LNCAP (cell line): ENCODE measurements at regions not wholly inside any gene's neighbourhood (a gene's known extent, or its start where the extent isn't known, plus 50 kb on each side); places are given as distances from the start of the nearest gene placed in this dataset.

Experiments used
- TF ChIP-seq, protein P1 (sequence below): fragments of 450-650 bp; IDR thresholded peaks from 2 replicates; pipeline ENCODE4 v1.5.1; 2017; ENCODE audit warnings: mild to moderate bottlenecking

DNA sequence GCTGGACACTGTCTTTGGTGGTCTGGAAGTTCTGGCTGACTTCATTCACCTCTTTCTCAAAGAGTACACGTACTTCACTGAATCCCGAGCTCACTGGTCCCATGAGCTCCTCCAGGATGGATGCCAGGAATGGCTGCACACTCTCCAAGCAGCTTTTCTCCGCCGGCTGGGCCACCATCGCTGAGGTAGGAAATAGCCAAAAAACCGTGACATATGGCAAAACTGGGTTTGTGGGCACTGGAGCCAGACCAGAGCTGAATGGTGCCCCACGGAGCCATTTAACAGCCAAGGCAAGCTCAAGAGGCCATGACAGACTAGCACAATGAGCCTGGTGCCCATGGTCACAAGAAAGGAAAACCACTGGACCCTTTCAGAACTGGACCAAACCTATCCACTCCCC is 64.0 kb upstream of the EDEM3 start:
- TF ChIP-seq, protein P1, sequence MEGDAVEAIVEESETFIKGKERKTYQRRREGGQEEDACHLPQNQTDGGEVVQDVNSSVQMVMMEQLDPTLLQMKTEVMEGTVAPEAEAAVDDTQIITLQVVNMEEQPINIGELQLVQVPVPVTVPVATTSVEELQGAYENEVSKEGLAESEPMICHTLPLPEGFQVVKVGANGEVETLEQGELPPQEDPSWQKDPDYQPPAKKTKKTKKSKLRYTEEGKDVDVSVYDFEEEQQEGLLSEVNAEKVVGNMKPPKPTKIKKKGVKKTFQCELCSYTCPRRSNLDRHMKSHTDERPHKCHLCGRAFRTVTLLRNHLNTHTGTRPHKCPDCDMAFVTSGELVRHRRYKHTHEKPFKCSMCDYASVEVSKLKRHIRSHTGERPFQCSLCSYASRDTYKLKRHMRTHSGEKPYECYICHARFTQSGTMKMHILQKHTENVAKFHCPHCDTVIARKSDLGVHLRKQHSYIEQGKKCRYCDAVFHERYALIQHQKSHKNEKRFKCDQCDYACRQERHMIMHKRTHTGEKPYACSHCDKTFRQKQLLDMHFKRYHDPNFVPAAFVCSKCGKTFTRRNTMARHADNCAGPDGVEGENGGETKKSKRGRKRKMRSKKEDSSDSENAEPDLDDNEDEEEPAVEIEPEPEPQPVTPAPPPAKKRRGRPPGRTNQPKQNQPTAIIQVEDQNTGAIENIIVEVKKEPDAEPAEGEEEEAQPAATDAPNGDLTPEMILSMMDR = no peak

GRCh38 chr1:184813528-184814089 is 59.0 kb upstream of the EDEM3 start:
- TF ChIP-seq, protein P1 = no peak

GRCh38 chr1:184811439-184812111 is 56.9 kb upstream of the EDEM3 start:
- TF ChIP-seq, protein P1 = no peak

- TF ChIP-seq, protein P1 = no peak
These were observed 56.2 kb upstream of the EDEM3 start for GRCh38 chr1:184810735-184811343.

- TF ChIP-seq, protein P1 = no peak
These were observed 51.7 kb upstream of the EDEM3 start for GRCh38 chr1:184806296-184806721.

DNA sequence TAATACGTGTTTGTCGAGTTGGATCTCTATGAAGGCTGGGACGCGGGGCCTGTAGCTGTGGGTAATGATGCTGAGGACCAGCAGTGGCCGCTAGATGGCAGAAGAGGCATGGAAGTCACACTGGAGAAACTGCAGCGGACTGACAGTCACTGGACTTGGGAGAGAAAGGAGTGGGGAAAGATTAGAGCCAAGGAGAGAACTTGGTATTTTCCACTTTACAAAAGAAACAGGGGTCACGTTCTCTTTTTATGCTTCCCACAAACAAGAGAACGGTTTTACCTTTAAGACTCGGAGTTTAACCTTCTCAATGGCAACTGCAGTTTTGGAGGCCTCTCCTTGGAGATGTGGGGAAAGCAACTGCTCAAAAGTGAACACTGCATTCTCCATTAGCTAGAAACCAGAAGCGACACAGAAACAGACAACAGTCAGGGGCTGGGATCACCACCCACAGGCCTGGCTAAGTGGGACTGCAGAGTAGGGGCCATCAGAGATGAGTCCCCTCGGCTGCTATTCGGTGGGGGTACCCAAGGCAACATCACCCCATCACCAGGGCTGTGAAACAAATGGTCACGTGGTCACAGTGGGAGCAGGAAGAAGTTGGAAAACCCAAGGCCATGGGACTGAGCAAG is 51.1 kb upstream of the EDEM3 start:
- TF ChIP-seq, protein P1 = peak; percentile 98
